HepG2 (cell line): ENCODE measurements at regions not wholly inside any gene's neighbourhood (a gene's known extent, or its start where the extent isn't known, plus 50 kb on each side); places are given as distances from the start of the nearest gene placed in this dataset.

Source experiments
- ATAC-seq: fragments of 200-7000 bp; cut with Tn5 transposase; 3 replicates; pipeline ENCODE4 v1.9.1; 2020; ENCODE audit warnings: mild to moderate bottlenecking, moderate library complexity
- BruUV-seq: library from RNA; stranded (reverse); fragments of 400-500 nt; replicated peaks from 2 replicates; lab custom pipeline; 2021; lab: Mats Ljungman, UMichigan
- CTCF ChIA-PET: fragments of 300-600 bp; formaldehyde crosslinking; extraction: SDS; loops from one replicate; lab custom pipeline; 2021; ENCODE audit warnings: low total read pairs, inconsistent platforms, low intra/inter-chr PET ratio; lab: Yijun Ruan, JAX
- POLR2A ChIA-PET: fragments of 350-600 bp; sonication (Branson Sonifier 250); formaldehyde crosslinking; loops from one replicate; lab custom pipeline; 2020; ENCODE audit warnings: antibody characterized with exemption, inconsistent platforms; lab: Yijun Ruan, JAX
- DNase-seq: peaks from one replicate; pipeline ENCODE4 v3.0.0-alpha.2; 2015; ENCODE audit warnings: low spot score
- FAIRE-seq: peaks from 3 replicates; lab custom pipeline; 2011; peaks lifted over from hg19 to GRCh38; lab: Jason Lieb, UNC
- H2AFZ ChIP-seq: one replicate; pipeline ENCODE4 v1.6.1; 2011; ENCODE audit warnings: low read length, inconsistent platforms
- H3K27ac ChIP-seq: fragments of 300-600 bp; 3 replicates; pipeline ENCODE4 v1.8.0; 2011; ENCODE audit warnings: mixed run types, mild to moderate bottlenecking, mixed read lengths, low read length, inconsistent platforms; ENCODE audit not compliant: insufficient read depth; ENCODE audit errors: extremely low read length
- H3K27me3 ChIP-seq, 2 experiments: fragments of 200-600 bp in 1 of 2; 2 replicates in 1 of 2; 3 replicates in 1 of 2; pipeline versions ENCODE4 v1.6.0 to v1.8.0; 2011; ENCODE audit warnings: low read length in 2 of 2, mild to moderate bottlenecking in 2 of 2, moderate library complexity in 2 of 2, inconsistent platforms in 1 of 2; ENCODE audit not compliant: insufficient read depth in 2 of 2, control insufficient read depth in 1 of 2
- H3K36me3 ChIP-seq, 2 experiments: fragments of 200-600 bp in 1 of 2; replicated peaks in 1 of 2; 2 replicates in 1 of 2; 3 replicates in 1 of 2; pipeline versions ENCODE4 v1.5.1 to v1.8.0; 2011; ENCODE audit warnings: low read length in 2 of 2, inconsistent platforms in 1 of 2; ENCODE audit not compliant: insufficient read depth in 2 of 2, control insufficient read depth in 1 of 2
- H3K4me1 ChIP-seq: 2 replicates; pipeline ENCODE4 v1.5.1; 2012; ENCODE audit warnings: low read length, inconsistent platforms; ENCODE audit not compliant: insufficient read depth
- H3K4me2 ChIP-seq: 2 replicates; pipeline ENCODE4 v1.6.0; 2011; ENCODE audit warnings: low read depth, low read length, inconsistent platforms
- H3K4me3 ChIP-seq, 3 experiments: fragments of 200-600 bp in 1 of 3; sonication (generic), shearing (Covaris generic) in 1 of 3; replicated peaks in 1 of 3; 2 replicates each; pipeline ENCODE4 v1.5.1; 2011 to 2016; ENCODE audit warnings: low read length in 3 of 3, inconsistent platforms in 2 of 3, low read depth in 2 of 3, mild to moderate bottlenecking in 2 of 3, control low read depth in 1 of 3, mixed read lengths in 1 of 3; ENCODE audit not compliant: insufficient read depth in 1 of 3
- H3K79me2 ChIP-seq: one replicate; pipeline ENCODE4 v1.6.1; 2011; ENCODE audit warnings: low read length, inconsistent platforms; ENCODE audit not compliant: insufficient read depth
- H3K9ac ChIP-seq: 2 replicates; pipeline ENCODE4 v1.6.0; 2011; ENCODE audit warnings: mild to moderate bottlenecking, low read depth, low read length, inconsistent platforms; ENCODE audit not compliant: insufficient read depth
- H3K9me3 ChIP-seq: 2 replicates; pipeline ENCODE4 v1.5.1; 2012; ENCODE audit warnings: mild to moderate bottlenecking, low read length
- H4K20me1 ChIP-seq: 2 replicates; pipeline ENCODE4 v1.6.0; 2011; ENCODE audit warnings: inconsistent platforms, mild to moderate bottlenecking, low read length, moderate library complexity; ENCODE audit not compliant: insufficient read depth
- AGO2 ChIP-seq: fragments of 200-400 bp; formaldehyde crosslinking; optimal IDR thresholded peaks from 2 replicates; pipeline ENCODE3; 2017; ENCODE audit warnings: mild to moderate bottlenecking, low read depth, low read length, moderate library complexity
- AKNA ChIP-seq: sonication (generic); formaldehyde crosslinking; IDR thresholded peaks from 2 replicates; pipeline ENCODE4 v1.4.0; 2020; ENCODE audit warnings: missing genetic modification reagents, borderline replicate concordance
- FOXK1 ChIP-seq: sonication (generic); formaldehyde crosslinking; IDR thresholded peaks from 2 replicates; pipeline ENCODE4 v1.4.0; 2020; ENCODE audit warnings: low read depth, missing genetic modification reagents, borderline replicate concordance
- FOXM1 ChIP-seq: sonication (generic); formaldehyde crosslinking; IDR thresholded peaks from 2 replicates; pipeline ENCODE4 v1.5.0; 2020; ENCODE audit warnings: missing genetic modification reagents
- HDAC2 ChIP-seq: sonication (generic); formaldehyde crosslinking; IDR thresholded peaks from 2 replicates; pipeline ENCODE4 v1.4.0; 2020; ENCODE audit warnings: missing genetic modification reagents
- MXI1 ChIP-seq: IDR thresholded peaks from 3 replicates; pipeline ENCODE4 v1.6.1; 2012; ENCODE audit warnings: low read depth, low read length, inconsistent platforms, borderline replicate concordance
- PAF1 ChIP-seq: IDR thresholded peaks from 2 replicates; pipeline ENCODE4 v1.6.1; 2016; ENCODE audit warnings: missing genetic modification reagents, missing compliant biosample characterization
- PCBP1 ChIP-seq: fragments of 200-400 bp; formaldehyde crosslinking; IDR thresholded peaks from 2 replicates; pipeline ENCODE4 v1.6.1; 2017; ENCODE audit warnings: mild to moderate bottlenecking, low read depth, low read length, borderline replicate concordance
- POLR2AphosphoS2 ChIP-seq: IDR thresholded peaks from 2 replicates; pipeline ENCODE4 v1.6.1; 2011; ENCODE audit warnings: low read depth, low read length, improper control_type of control experiment
- POLR2AphosphoS5 ChIP-seq: IDR thresholded peaks from 2 replicates; pipeline ENCODE4 v1.6.1; 2012; ENCODE audit warnings: low read depth, low read length
- REPIN1 ChIP-seq: sonication (generic); formaldehyde crosslinking; IDR thresholded peaks from 2 replicates; pipeline ENCODE4 v1.8.0; 2022; ENCODE audit warnings: missing genetic modification reagents, low read depth, mild to moderate bottlenecking, borderline replicate concordance
- ZC3H13 ChIP-seq: sonication (generic); formaldehyde crosslinking; IDR thresholded peaks from 2 replicates; pipeline ENCODE4 v1.8.1; 2023; ENCODE audit warnings: mild to moderate bottlenecking, missing genetic modification reagents, moderate library complexity
- ZNF343 ChIP-seq: sonication (generic); formaldehyde crosslinking; IDR thresholded peaks from 2 replicates; pipeline ENCODE4 v1.4.0; 2020; ENCODE audit warnings: mild to moderate bottlenecking, missing genetic modification reagents
- ZNF644 ChIP-seq: IDR thresholded peaks from 2 replicates; pipeline ENCODE4 v1.6.1; 2016; ENCODE audit warnings: low read depth
- ZNF776 ChIP-seq: sonication (generic); formaldehyde crosslinking; IDR thresholded peaks from 2 replicates; pipeline ENCODE4 v1.4.0; 2020; ENCODE audit warnings: mild to moderate bottlenecking, missing genetic modification reagents
- ZNF850 ChIP-seq: sonication (generic); formaldehyde crosslinking; conservative IDR thresholded peaks from 2 replicates; pipeline ENCODE4 v1.9.0; 2021; ENCODE audit warnings: mild to moderate bottlenecking, missing genetic modification reagents
- whole genome bisulfite sequencing: methylation state at CpG from one replicate; pipeline ENCODE4 v1.1.6; 2017; ENCODE audit warnings: low lambda C conversion rate; 5-methylcytosine and 5-hydroxymethylcytosine counted together
- in situ Hi-C: cut with HindIII; loops from 2 replicates; pipeline ENCODE4 v1.10.0; 2017; ENCODE audit warnings: low pct_unique_long_range_greater_than_20kb; ENCODE audit not compliant: extremely low pct_ligation_motif_present
- intact Hi-C: fragments of 100-400 bp; cut with micrococcal nuclease; formaldehyde crosslinking; loops from one replicate; pipeline ENCODE4 v1.10.0; 2022; ENCODE audit not compliant: unreplicated experiment
- TF ChIP-seq, protein P1 (sequence below): sonication (generic); formaldehyde crosslinking; IDR thresholded peaks from 2 replicates; pipeline ENCODE4 v1.4.0; 2020; ENCODE audit warnings: missing genetic modification reagents
- TF ChIP-seq, protein P2 (sequence below): sonication (generic); formaldehyde crosslinking; IDR thresholded peaks from 2 replicates; pipeline ENCODE4 v1.5.1; 2020; ENCODE audit warnings: missing genetic modification reagents, mild to moderate bottlenecking, borderline replicate concordance

GRCh38 chr2:100747996-100748615, 71.8 kb upstream of the NPAS2 start:
- no peak overlapping the region for H2AFZ ChIP-seq
- FAIRE-seq (no peak), ATAC-seq (no peak), DNase-seq (no peak)
- in situ Hi-C loops (no loop called here), intact Hi-C loops (no loop called here)
- no peak overlapping the region for H3K4me3 ChIP-seq
- H3K4me1 ChIP-seq, result peaks cover 45% of the 10 kb centered on the region
- no peak overlapping the region for H3K9ac ChIP-seq
- ChIA-PET CTCF (no interaction called here), POLR2A (interaction anchor here (1.1 kb wide), 1 partner anchor 19 kb away, joined by 3 read pairs; no protein-coding TSS in a partner anchor)
- peaks cover 0 to 16% of the 10 kb centered on the region in 2 experiments; a peak in 3 of 5 replicates for H3K27me3 ChIP-seq
- no peaks in the 10 kb centered on the region for H4K20me1 ChIP-seq
- no peaks in the 10 kb centered on the region for H3K79me2 ChIP-seq
- 54% methylated on average over 5 of the region's 5 CpGs for WGBS
- BruUV-seq, result no TSS peak
- no peaks in the 10 kb centered on the region for H3K9me3 ChIP-seq
- H3K27ac ChIP-seq, result no peak overlapping the region
- H3K4me2 ChIP-seq, result no peak overlapping the region
- H3K36me3 ChIP-seq, result no peaks in the 10 kb centered on the region
- TF ChIP-seq PCBP1 (no peak), POLR2AphosphoS5 (no peak), PAF1 (CRISPR knock-in tag) (no peak), REPIN1 (CRISPR knock-in tag) (no peak), ZNF343 (CRISPR knock-in tag) (no peak), FOXK1 (CRISPR knock-in tag) (no peak), HDAC2 (CRISPR knock-in tag) (no peak), ZC3H13 (CRISPR knock-in tag) (no peak), AGO2 (no peak), ZNF776 (CRISPR knock-in tag) (no peak), FOXM1 (no peak), ZNF850 (CRISPR knock-in tag) (no peak), MXI1 (no peak), AKNA (CRISPR knock-in tag) (no peak), POLR2AphosphoS2 (no peak), ZNF644 (no peak)
- TF ChIP-seq, protein P1, sequence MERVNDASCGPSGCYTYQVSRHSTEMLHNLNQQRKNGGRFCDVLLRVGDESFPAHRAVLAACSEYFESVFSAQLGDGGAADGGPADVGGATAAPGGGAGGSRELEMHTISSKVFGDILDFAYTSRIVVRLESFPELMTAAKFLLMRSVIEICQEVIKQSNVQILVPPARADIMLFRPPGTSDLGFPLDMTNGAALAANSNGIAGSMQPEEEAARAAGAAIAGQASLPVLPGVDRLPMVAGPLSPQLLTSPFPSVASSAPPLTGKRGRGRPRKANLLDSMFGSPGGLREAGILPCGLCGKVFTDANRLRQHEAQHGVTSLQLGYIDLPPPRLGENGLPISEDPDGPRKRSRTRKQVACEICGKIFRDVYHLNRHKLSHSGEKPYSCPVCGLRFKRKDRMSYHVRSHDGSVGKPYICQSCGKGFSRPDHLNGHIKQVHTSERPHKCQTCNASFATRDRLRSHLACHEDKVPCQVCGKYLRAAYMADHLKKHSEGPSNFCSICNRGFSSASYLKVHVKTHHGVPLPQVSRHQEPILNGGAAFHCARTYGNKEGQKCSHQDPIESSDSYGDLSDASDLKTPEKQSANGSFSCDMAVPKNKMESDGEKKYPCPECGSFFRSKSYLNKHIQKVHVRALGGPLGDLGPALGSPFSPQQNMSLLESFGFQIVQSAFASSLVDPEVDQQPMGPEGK (CRISPR knock-in tag), result no peak
- TF ChIP-seq, protein P2, sequence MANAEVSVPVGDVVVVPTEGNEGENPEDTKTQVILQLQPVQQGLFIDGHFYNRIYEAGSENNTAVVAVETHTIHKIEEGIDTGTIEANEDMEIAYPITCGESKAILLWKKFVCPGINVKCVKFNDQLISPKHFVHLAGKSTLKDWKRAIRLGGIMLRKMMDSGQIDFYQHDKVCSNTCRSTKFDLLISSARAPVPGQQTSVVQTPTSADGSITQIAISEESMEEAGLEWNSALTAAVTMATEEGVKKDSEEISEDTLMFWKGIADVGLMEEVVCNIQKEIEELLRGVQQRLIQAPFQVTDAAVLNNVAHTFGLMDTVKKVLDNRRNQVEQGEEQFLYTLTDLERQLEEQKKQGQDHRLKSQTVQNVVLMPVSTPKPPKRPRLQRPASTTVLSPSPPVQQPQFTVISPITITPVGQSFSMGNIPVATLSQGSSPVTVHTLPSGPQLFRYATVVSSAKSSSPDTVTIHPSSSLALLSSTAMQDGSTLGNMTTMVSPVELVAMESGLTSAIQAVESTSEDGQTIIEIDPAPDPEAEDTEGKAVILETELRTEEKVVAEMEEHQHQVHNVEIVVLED (CRISPR knock-in tag), result no peak
